Nephron progenitor cell (in vitro differentiated cells): ENCODE measurements at regions not wholly inside any gene's neighbourhood (a gene's known extent, or its start where the extent isn't known, plus 50 kb on each side); places are given as distances from the start of the nearest gene placed in this dataset.

ENCODE experiments used
- DNase-seq: peaks from one replicate; pipeline ENCODE4 v3.0.0; 2021
- H3K27ac Mint-ChIP-seq: 2 replicates; pipeline ENCODE4 v1.8.0; 2021; ENCODE audit warnings: mild to moderate bottlenecking, moderate library complexity, mixed read lengths
- H3K27me3 Mint-ChIP-seq: 2 replicates; pipeline ENCODE4 v1.8.0; 2021; ENCODE audit warnings: mild to moderate bottlenecking, low read depth, mixed read lengths; ENCODE audit not compliant: poor library complexity
- H3K36me3 Mint-ChIP-seq: 2 replicates; pipeline ENCODE4 v1.8.0; 2021; ENCODE audit warnings: low read depth, mixed read lengths
- H3K4me1 Mint-ChIP-seq: 2 replicates; pipeline ENCODE4 v1.8.0; 2021; ENCODE audit warnings: mixed read lengths
- H3K4me3 Mint-ChIP-seq: 2 replicates; pipeline ENCODE4 v1.8.0; 2021; ENCODE audit warnings: mild to moderate bottlenecking, moderate library complexity, mixed read lengths
- H3K9me3 Mint-ChIP-seq: 2 replicates; pipeline ENCODE4 v1.8.0; 2021; ENCODE audit warnings: mild to moderate bottlenecking, moderate library complexity, mixed read lengths
- TF ChIP-seq, protein P1 (sequence below): fragments of 200-600 bp; sonication (generic); IDR thresholded peaks from 2 replicates; pipeline ENCODE4 v1.5.0; 2021; ENCODE audit warnings: antibody characterized with exemption

DNA sequence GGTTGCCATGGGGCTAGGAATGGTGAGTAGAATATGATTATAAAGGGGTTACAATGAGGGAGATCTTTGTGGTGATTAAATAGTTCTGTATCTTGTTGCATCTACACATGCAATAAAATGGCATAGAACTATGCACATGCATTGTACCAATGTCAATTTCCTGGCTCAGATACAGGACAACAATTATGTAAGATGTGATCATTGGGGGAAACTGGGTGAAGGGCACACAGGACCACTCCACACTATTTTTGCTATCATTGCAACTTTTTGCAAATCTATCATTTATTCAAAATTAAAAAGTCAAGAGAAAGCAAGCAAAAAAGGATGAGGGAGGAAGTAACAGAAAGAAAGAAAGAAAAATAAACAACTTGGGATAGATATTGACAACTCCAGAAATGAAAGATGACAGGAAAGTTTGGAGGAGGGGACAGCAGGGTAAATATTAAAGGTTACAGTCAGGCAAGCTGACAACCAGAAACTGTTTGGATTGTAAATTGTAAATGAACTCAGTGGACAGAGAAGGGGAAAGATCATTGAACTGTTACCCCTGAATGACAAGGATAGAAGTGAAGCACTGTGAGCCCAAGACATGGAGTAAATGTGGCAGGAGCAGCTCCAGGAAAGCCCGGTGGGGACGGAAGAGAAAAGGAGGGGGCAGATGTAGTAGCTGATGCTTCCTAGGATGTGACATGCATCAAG is 499.6 kb upstream of the JARID2 start:
- H3K27ac Mint-ChIP-seq, result no peak overlapping the region
- peaks cover 5% of the 10 kb centered on the region for H3K27me3 Mint-ChIP-seq
- peaks cover 13% of the 10 kb centered on the region for H3K9me3 Mint-ChIP-seq
- TF ChIP-seq, protein P1, sequence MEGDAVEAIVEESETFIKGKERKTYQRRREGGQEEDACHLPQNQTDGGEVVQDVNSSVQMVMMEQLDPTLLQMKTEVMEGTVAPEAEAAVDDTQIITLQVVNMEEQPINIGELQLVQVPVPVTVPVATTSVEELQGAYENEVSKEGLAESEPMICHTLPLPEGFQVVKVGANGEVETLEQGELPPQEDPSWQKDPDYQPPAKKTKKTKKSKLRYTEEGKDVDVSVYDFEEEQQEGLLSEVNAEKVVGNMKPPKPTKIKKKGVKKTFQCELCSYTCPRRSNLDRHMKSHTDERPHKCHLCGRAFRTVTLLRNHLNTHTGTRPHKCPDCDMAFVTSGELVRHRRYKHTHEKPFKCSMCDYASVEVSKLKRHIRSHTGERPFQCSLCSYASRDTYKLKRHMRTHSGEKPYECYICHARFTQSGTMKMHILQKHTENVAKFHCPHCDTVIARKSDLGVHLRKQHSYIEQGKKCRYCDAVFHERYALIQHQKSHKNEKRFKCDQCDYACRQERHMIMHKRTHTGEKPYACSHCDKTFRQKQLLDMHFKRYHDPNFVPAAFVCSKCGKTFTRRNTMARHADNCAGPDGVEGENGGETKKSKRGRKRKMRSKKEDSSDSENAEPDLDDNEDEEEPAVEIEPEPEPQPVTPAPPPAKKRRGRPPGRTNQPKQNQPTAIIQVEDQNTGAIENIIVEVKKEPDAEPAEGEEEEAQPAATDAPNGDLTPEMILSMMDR, result no peak
- DNase-seq, result no peak
- H3K36me3 Mint-ChIP-seq, result peaks cover 4% of the 10 kb centered on the region
- no peak overlapping the region for H3K4me3 Mint-ChIP-seq
- H3K4me1 Mint-ChIP-seq, result peaks cover 38% of the 10 kb centered on the region

DNA sequence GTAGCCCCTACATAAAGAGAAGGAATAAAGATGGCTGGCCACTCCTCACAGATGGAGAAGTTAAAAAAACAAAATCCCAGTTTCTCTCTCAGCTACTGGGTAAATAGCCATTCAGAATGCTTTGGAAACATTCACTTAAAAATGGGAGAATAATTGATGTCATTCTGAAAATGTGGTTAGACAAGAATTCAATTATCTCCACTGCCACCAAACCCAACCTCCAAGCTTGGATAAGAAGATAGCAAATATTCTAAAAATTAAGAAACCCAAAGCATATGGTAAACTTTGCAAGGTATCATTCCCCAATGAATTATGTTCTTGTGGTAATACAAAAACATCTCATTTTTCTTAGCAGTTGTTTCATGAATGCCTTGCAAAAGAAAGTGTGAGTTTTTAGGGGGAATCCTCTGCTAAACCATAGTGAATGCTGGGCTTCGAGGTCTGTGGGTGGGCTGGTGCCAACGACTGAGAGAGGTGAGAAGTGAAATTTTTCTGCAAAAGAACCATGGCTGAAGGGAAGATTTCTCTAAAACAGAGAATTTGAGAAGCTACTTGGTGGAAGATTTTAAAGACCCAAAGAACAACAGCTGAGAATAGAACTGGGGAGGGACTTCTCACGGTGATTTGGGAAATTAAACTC is 497.9 kb upstream of the JARID2 start:
- Mint-ChIP-seq H3K27me3 (peaks cover 5% of the 10 kb centered on the region), H3K4me3 (no peak overlapping the region), H3K27ac (no peak overlapping the region), H3K9me3 (peaks cover 14% of the 10 kb centered on the region), H3K4me1 (peaks cover 38% of the 10 kb centered on the region), H3K36me3 (peaks cover 4% of the 10 kb centered on the region)
- TF ChIP-seq, protein P1, result no peak
- no peak for DNase-seq

DNA sequence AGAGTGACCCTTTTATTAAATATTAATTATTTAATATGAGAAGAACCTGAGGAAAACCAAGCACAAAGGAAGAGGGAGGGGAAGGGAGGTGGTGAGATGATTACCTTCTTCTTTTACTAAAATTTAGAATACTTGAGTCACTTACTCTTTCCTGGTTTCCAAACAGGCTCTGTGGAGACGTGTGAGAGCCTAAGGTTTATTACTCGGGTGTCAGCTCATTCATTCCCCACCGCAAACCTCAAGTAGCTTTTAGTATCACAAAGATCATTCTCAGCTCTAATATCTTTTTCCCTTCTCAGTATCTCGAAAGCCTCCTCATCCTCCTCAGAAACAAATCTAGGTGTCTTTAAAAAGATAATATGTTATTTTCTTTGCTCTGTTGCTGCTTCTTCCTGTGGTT is 497.2 kb upstream of the JARID2 start:
- no peak for DNase-seq
- TF ChIP-seq, protein P1, result no peak
- Mint-ChIP-seq H3K36me3 (peaks cover 4% of the 10 kb centered on the region), H3K4me3 (no peak overlapping the region), H3K27me3 (peaks cover 5% of the 10 kb centered on the region), H3K9me3 (peaks cover 18% of the 10 kb centered on the region), H3K4me1 (peaks cover 38% of the 10 kb centered on the region), H3K27ac (no peak overlapping the region)

DNA sequence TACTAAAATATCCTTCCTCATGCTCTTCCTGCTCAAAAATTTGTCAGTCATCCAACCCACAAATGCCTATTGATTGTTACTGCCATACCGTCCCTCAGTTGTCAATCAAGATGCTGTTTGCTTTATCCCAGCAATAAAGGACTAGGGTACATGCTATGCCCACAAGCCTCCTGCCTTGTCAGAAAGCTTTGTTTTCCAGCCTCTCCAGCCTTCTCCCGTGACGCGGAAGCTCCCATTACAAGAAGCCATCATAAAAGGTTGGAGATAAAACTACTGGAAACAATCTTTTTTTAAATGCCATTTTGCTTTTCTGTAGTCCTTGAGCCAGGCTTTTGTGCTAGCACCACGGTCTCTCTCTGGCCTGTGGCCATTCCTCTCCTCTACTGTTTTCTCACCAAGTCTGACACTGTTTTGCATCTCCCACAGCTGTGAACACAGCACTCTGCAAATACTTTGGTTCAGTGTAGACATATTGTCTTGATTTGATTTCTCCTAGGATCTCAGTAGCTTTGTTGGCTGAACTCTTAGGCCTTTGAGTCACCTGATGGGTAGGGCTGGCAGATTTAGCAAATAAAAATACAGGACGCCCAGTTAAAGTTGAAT is 495.7 kb upstream of the JARID2 start:
- DNase-seq, result no peak
- no peaks in the 10 kb centered on the region for H3K36me3 Mint-ChIP-seq
- peaks cover 38% of the 10 kb centered on the region for H3K4me1 Mint-ChIP-seq
- TF ChIP-seq, protein P1, result no peak
- no peak overlapping the region for H3K4me3 Mint-ChIP-seq
- H3K27me3 Mint-ChIP-seq, result peaks cover 5% of the 10 kb centered on the region
- H3K9me3 Mint-ChIP-seq, result peaks cover 17% of the 10 kb centered on the region
- H3K27ac Mint-ChIP-seq, result peak overlapping the region; percentile 54

DNA sequence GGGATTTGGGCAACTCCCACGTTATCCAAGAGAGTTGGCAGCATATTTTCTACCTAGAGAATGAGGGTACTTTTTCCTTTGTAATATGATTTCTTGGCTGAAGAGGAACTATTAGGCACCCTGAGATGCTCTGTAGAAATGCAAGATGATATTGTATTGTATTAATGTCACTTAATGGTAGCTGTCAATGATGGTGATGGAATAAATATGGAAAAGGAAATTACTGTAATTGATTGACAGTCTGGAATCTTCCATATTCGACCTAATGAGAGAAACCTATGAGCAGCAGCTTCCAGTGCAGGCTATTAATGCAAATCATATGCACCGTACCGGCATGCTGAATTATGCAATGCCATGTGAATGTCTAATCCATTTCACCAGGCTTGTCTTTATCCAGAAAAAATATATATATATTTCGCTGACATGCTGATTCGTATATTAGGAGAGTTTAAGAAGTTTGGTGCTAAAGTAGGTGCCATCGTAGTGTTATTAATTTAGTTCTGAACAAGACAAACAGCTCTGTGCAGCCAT is 494.2 kb upstream of the JARID2 start:
- Mint-ChIP-seq H3K9me3 (peaks cover 9% of the 10 kb centered on the region), H3K36me3 (no peaks in the 10 kb centered on the region), H3K4me1 (peaks cover 31% of the 10 kb centered on the region), H3K27me3 (peaks cover 3% of the 10 kb centered on the region), H3K4me3 (no peak overlapping the region), H3K27ac (no peak overlapping the region)
- no peak for DNase-seq
- TF ChIP-seq, protein P1, result no peak
